Loucy (cell line): ENCODE measurements at regions not wholly inside any gene's neighbourhood (a gene's known extent, or its start where the extent isn't known, plus 50 kb on each side); places are given as distances from the start of the nearest gene placed in this dataset.

ENCODE experiments used
- CTCF ChIP-seq: fragments of 200-600 bp; sonication (generic); conservative IDR thresholded peaks from 2 replicates; pipeline ENCODE4 v1.5.1; 2014; ENCODE audit warnings: mild to moderate bottlenecking, antibody characterized with exemption, low read length
- EZH2phosphoT487 ChIP-seq: fragments of 200-600 bp; IDR thresholded peaks from 2 replicates; pipeline ENCODE4 v1.6.1; 2018; ENCODE audit warnings: antibody characterized with exemption, mild to moderate bottlenecking, moderate library complexity, borderline replicate concordance

DNA sequence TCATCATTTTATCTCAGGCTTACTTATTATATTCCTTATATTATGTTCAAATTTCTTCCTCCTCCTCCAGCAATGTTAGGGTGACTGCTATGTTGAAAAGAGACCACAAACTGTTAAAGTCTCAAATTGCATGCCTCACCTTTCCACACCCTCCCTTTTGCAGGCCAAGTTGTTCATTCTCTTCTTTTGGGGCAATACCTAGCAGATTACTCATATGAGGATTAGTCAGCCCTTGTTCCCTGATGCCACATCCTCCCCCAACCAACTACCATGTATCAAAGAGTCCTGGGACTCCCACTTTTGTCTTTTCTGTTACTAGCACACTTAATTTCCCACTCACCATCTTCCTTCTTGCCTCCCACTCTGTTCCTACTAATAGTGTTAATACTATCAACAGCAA lies 434.7 kb downstream of the BCKDHB start:
- TF ChIP-seq CTCF (no peak), EZH2phosphoT487 (no peak)
